Esophagus muscularis mucosa (tissue), 3 donors: ENCODE measurements at regions not wholly inside any gene's neighbourhood (a gene's known extent, or its start where the extent isn't known, plus 50 kb on each side); places are given as distances from the start of the nearest gene placed in this dataset.

ENCODE experiments used
- POLR2A ChIP-seq: fragments of 450-650 bp; IDR thresholded peaks from one replicate; pipeline ENCODE4 v1.6.1; 2017; ENCODE audit warnings: antibody characterized with exemption, moderate library complexity, mild to moderate bottlenecking, low read depth
- TF ChIP-seq, protein P1 (sequence below), 3 experiments: fragments of 200-600 bp in 2 of 3; fragments of 450-650 bp in 1 of 3; sonication (generic) in 2 of 3; IDR thresholded peaks; one replicate each; pipeline ENCODE4 v1.5.1; 2017 to 2019; ENCODE audit warnings: antibody characterized with exemption in 3 of 3, mild to moderate bottlenecking in 2 of 3, moderate library complexity in 1 of 3

DNA sequence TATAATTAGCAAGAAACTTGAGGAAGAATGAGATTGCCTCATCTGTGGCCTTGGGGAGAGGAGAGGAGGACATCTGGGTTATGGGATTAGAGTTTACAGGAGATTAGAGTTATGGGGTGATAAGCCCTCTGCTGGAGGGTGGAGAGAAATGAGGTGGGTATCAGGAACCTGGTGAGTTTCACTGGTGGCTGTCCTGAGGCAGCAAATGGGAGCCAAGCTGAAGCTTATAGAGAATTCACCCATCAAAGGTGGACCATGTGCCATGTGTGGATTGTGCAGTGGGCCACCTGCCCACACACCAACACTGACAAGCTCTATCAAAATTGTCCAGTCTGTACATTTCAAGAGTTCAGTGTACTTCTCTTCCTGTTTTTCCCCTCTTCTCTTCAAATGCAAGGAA is 135.3 kb downstream of the AEBP2 start:
- TF ChIP-seq, protein P1, sequence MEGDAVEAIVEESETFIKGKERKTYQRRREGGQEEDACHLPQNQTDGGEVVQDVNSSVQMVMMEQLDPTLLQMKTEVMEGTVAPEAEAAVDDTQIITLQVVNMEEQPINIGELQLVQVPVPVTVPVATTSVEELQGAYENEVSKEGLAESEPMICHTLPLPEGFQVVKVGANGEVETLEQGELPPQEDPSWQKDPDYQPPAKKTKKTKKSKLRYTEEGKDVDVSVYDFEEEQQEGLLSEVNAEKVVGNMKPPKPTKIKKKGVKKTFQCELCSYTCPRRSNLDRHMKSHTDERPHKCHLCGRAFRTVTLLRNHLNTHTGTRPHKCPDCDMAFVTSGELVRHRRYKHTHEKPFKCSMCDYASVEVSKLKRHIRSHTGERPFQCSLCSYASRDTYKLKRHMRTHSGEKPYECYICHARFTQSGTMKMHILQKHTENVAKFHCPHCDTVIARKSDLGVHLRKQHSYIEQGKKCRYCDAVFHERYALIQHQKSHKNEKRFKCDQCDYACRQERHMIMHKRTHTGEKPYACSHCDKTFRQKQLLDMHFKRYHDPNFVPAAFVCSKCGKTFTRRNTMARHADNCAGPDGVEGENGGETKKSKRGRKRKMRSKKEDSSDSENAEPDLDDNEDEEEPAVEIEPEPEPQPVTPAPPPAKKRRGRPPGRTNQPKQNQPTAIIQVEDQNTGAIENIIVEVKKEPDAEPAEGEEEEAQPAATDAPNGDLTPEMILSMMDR (IDR thresholded peaks at IDR 0.05), result no peak
- TF ChIP-seq POLR2A, result no peak
